ENCODE measurements at regions not wholly inside any gene's neighbourhood (a gene's known extent, or its start where the extent isn't known, plus 50 kb on each side); places are given as distances from the start of the nearest gene placed in this dataset.

DNA sequence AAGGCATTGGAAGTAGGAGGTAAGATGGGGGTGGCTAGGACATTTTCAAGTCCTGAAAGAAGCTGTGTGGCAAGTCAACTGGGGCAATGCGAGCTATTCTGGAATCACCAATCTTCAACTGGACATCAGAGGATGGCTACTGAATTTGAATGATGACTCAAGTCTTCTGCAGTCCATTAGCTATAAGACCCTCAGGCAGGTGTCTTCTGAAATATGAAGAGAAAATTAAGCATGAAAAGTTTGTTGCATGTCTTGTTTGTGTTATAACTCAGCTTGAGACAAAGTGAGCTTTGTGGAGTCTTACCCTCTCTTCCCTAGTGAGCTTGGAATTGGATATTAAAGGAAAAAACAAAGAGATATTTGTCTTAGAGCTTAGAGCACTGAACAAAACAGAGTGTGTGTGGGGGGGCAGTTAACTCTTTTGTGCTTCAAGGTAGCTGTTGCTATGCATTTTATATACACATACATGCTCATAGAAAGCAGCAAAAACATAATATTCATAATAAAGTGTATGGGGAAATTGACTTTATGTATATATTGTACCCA, 979.1 kb downstream of the MCTP2 start:
- DNase-seq (ENCODE audit: extremely low read depth in 1 of 2, low read depth in 1 of 2): no peak

DNA sequence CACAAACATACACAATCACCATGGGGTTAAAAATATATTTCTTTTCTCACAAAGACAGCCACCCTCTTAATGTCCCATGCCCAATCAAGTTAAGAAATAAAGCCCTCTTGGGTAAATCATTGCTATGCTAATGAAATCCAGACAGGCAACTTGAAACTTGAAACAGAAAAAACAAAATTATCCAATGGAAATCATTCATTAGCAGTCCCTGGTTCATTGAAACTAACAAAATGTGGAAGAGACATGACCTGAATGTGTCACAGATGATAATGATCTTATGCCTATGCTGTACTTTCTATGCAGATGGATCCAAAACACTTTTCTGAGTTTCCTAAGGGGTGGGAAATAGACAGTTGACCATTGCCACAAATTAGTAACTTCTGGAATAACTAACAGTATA, 983.7 kb downstream of the MCTP2 start:
- DNase-seq (ENCODE audit: extremely low read depth in 1 of 2, low read depth in 1 of 2): no peak

DNA sequence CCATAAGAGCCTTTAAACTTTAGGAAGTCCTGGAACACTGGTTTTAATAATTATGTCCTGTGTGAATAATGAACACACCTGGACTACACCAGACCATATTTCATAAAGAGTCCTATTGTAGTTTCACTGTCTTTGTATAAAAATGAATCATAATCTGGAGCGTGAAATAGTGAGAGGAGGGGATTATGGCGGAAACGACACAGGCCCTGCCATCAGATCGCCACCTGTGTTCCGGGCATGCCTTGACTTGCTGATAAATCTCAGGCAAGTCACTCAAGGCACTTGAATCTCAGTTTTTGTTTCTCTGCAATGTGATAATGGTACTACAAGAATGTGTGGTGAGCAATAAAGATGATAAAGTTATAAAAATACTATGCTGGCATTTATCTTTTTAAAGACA, 995.5 kb downstream of the MCTP2 start:
- DNase-seq (ENCODE audit: extremely low read depth in 1 of 2, low read depth in 1 of 2): no peak

DNA sequence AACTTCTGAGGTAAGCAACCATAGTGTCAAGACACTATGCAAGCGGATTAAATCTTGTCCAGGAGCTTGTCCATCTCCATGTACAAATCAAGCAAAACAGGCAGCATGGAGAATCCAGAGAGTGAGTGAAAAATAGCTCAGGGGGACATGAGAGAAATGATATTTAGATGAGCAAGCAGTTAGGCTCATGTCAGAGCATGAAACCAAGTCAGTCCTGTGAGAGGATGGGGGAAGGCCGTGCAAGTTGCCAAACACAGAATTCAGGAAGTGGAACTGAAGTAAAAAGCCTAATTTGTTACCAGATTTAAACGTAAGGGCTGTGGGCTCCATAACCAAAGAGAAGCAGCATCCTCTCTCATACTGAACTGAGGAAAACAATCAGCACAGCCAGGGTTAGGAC, 995.9 kb downstream of the MCTP2 start:
- no peak for DNase-seq (ENCODE audit: extremely low read depth in 1 of 2, low read depth in 1 of 2)

DNA sequence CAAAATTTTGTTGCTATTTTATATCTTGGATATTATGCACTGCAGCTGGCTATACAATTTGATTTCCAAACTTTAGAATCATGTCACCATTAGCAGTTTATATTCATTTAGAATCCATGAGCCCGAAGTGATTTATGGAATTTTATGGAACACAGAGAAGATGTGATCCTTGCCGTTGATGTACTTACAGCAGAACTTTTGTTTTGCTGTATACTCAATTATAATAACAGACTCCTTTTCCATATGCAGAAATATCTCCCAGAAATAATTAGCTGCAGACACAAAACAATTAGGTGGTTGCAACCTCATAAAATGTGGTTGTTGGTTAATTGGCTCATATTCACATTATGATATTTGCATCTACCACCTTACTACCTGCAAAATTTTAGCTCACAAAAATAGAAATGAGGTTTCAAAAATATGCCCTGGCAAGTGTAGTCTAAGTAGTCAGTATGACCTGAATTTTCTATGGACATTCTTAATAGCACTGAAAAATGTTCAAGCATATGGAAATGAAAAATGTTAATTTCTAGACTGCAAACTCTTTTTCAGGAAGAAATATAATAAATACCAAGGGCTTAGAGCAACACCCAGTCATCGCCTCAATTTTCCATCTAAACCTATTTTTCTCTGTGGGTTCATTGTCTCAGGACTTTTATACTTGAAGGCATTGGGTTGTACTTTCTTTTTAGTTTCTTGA, 997.6 kb downstream of the MCTP2 start:
- no peak for DNase-seq (ENCODE audit: extremely low read depth in 1 of 2, low read depth in 1 of 2)

DNA sequence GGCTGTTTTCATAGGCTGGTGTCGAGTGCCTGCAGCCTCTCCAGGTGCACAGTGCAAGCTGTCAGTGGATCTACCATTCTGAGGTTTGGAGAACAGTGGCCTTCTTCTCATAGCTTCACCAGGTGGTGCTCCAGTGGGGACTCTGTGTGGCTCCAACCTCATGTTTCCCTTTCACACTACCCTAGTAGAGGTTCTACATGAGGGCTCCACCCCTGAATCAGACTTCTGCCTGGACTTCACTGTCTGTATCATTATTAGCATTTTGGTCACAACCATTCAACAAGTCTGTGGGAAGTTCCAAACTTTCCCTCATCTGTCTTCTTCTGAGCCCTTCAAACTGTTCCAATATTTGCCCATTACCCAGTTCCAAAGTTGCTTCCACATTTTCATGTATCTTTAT, 1003.7 kb downstream of the MCTP2 start:
- no peak for DNase-seq (ENCODE audit: extremely low read depth in 1 of 2, low read depth in 1 of 2)

DNA sequence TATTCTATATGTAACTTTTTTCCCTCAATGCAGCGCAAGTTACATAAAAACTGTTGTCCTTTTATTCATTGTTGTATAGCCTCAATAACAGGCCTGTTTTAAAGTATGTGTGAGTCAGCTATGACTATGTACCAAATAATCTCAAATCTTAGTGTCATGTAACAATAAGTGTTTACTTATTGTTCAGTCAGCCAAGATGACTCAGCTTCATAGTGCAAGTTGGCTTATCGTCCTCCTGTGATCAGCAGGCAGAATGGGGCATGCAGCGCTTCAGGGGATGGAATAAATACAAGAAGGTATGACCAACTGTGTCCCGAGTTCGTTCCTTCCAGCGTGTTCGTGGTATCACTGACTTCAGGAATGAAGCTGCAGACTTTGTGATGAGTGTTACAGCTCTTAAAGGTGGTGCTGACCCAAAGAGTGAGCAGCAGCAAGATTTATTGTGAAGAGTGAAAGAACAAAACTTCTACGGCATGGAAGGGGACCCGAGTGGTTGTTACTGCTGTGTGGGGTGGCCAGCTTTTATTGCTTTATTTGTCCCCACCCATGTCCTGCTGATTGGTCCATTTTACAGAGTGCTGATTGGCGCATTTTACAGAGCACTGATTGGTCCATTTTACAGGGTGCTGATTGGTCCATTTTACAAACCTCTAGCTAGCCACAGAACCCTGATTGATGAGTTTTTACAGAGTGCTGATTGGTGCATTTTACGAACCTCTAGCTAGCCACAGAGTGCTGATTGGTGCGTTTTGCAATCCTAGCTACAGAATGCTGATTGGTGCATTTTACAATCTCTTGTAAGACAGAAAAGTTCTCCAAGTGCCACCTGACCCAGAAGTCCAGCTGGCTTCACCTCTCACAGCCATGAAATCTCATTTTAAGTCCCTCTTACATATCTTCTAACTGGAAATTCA, 1016.0 kb downstream of the MCTP2 start:
- DNase-seq (ENCODE audit: extremely low read depth in 1 of 2, low read depth in 1 of 2): no peak

DNA sequence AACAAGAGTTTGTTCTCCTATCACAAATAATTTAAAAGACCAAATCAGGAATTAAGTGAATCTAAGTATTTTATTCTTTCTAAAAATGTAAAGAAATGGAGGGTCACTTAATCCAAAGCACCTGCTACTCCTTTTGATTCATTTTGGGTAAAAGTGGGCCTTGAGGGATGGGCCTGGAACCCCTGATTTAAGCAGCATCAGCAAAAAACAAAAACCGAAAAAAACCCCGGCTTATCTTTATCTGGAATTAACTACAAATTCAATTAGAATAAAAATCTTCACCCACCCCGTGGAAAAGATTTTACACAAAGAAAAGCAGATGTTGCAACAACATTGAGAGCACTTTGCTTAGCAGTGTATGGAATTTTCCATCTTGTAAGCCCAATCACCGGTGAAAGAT, 1018.2 kb downstream of the MCTP2 start:
- DNase-seq (ENCODE audit: extremely low read depth in 1 of 2, low read depth in 1 of 2): no peak

DNA sequence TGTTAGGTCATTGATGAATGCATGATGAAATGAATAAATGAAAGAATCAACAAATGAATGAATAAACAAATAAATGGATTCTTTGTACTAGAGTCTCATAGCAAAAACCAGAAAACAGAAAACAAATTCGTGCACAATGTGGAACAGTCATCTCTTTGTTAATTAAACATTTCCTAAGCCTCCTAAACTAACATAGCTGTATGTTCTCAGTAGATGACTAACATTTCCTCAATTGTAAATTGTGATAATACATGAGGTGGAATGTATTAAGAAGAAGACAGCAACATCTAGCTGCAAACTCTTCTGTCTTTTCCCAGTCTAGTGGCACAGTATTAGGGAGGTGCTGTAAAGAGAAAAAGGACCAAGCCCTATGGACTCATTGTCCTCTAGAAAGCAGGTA, 1021.0 kb downstream of the MCTP2 start:
- DNase-seq (ENCODE audit: extremely low read depth in 1 of 2, low read depth in 1 of 2): no peak

DNA sequence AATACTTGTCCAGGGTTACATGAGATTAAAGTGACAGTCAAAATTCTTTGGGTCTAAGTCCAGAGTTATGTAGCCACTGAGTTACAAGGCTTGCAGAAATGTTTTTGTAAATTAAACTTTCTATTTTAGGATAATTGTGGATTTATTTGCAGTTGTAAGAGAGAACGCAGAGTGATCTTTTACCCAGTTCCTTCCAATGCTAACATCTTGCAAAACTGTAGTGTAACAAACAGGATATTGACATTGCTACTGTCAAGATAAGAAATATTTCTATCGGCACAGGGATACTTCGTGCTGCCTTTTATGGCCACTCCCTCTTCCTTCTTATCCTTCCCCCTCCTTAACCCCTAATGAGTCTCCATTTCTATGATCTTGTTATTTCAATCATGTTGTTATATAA, 1022.9 kb downstream of the MCTP2 start:
- no peak for DNase-seq (ENCODE audit: extremely low read depth in 1 of 2, low read depth in 1 of 2)

DNA sequence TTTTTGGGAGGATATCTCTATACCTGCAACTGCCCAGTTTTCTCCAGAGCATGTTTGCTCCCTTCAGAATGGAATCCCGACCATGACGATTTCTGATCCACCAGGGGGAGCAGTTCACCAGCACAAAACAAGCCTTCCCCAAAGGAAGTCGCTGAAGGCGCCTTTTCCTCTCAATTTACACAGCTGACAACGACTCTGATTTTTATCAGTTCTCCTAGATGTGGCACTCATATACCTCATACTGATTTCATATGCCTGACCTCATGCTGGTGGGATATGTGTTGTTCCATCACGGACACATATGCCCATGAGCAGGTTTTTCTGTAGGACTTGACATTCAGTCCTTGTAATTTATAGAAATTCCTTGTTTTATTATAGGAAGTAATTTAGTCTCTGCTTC, 1028.2 kb downstream of the MCTP2 start:
- peak; percentile 1 to 19 for DNase-seq (ENCODE audit: extremely low read depth in 1 of 2, low read depth in 1 of 2)

DNA sequence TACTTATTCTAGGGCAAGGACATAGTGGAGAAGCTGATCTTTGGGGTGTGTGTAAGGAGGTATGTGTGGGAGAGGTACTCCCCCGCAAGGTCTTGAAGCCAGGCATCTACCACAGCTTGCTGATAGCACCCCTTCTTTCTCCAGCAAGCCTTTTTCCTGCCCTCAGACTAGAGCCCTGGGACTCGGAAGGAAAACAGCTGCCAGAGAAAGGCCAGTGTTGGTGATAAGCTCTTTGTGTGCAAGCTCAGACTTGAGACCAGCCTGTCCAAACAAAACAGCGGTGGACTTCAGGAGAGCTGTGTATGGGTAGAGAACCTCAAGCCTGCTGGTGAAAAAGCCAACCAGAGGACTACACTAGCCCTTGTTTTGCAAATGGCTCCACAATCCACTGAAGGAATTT, 1028.6 kb downstream of the MCTP2 start:
- DNase-seq (ENCODE audit: extremely low read depth in 1 of 2, low read depth in 1 of 2): no peak

DNA sequence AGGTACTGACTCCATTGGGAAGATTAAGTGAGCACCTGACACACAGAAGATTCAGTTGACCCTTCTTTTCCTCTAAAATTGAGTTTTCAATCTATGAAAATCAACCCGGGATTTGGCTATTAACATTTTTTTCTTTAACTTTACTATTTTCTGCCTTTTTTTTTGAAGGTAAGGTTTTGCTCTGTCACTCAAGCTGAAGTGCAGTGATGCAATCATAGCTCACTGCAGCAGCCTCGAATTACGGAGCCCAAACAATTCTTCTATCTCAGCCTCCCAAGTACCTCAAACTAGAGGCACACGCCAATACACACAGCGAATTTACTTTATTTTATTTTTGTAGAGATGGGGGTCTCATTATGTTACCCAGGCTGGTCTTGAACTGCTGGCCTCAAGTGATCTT, 1029.5 kb downstream of the MCTP2 start:
- DNase-seq (ENCODE audit: extremely low read depth in 1 of 2, low read depth in 1 of 2): no peak

DNA sequence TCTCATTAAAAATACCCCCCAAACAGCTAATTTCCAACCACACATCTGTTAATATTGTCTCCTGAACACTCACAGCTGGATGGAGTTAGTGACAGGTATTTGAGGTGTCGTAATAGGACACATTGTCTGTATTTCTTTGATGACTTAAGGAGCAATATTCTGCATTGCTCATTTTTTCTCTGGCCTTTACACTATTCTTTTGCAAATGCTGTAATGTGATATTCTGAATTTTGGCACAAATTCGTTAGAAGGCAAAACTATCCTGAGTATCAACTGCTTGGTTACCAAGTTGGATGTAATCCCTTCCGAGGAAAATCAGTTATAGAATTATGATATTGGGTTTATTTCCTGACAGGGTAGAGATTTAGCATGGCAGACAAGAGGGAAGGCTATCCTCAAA, 1030.2 kb downstream of the MCTP2 start:
- DNase-seq (ENCODE audit: extremely low read depth in 1 of 2, low read depth in 1 of 2): no peak

DNA sequence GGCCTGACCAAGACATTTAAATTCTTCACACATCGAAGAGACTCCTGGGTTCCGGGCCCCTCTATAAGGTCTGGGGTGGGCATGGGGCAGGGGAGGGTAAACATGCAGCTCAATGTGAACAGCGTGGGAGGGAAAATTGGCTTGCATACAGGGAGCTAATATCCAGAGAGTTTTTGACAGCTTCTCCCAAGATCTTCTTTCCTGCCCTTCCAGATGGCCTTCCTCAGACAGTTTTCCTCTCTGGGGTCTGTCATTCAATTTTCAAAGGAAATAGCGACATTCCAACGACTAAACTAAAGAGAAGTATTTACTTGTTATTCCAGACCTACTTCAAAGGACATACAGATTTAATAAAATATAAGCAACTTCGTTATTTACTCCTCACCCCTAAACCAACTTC, 1030.6 kb downstream of the MCTP2 start:
- no peak for DNase-seq (ENCODE audit: extremely low read depth in 1 of 2, low read depth in 1 of 2)

DNA sequence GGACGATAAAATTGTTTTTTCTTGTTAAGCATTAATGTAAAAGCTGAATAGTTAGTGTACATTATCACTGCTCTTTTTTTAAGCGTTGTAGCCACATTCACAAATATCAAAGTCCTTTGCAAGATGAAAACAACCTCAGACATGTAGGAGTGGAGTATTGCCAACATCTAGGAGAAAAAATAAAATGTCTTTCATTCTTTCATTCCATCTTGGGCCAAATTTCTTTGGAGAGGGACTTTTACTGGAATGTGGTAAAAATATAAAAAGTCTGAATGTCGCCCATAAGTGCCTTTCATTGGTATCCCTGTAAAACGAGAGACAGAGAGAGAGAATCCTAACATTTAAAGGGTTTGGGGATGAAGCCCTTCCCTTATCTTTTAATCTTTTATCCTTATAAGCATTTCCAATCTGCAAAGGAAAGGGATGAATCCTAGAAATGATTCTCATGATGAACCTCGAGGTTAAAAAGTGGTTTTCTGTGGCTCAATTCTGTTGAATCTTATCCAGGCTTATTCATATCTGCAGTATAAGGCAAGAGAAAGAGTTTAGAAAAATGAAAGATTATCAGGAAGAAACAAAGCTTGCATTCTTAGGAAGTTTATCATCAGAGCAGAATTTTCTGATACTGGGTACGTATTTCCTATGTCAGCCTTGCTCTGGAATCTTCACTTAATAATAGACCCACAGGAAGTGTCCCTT, 1031.7 kb downstream of the MCTP2 start:
- DNase-seq (ENCODE audit: extremely low read depth in 1 of 2, low read depth in 1 of 2): no peak

DNA sequence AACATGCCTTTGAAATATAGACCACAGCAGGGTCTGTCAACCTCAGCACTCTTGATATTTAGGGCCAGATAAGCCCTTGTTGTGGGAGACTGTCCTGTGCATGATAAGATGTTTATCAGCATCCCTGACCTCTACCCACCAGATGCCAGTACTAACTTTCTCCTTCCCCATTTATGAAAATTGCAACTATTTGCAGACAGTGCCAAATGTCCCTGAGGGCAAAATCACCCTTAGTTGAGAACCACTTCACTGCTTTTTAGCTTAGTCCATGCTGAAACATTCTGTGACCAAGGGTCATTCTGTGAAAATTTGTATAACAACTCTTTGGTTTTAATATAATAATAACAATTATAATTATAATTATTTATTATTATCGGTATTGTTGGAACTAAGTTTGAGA, 1032.4 kb downstream of the MCTP2 start:
- no peak for DNase-seq (ENCODE audit: extremely low read depth in 1 of 2, low read depth in 1 of 2)

DNA sequence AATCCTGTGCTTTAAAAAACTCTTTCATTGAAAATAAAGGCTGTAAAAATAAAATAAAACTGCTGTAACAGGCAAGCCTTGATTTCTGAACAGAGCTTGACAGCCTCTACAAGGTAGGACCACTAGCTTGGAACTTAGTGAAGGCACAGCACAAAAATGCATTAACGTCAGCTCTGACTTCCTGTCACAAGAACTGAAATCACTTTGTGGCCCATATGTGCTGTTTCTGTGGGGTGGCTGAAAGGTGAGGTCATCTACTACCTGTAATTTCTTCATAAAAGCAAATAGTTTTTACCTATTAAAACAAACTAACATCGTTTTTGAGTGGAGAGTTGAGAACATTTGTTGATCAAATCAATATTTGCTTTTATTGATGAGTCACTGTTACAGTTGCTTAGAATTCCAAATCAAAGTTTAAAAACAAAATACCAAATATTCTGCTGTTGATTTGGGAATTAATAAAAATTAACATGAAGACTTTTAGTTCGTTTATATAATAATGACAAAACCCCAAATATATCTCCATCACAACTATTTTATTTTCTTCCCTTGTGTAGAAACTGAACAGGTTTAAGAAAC, 1034.1 kb downstream of the MCTP2 start:
- no peak for DNase-seq (ENCODE audit: extremely low read depth in 1 of 2, low read depth in 1 of 2)

DNA sequence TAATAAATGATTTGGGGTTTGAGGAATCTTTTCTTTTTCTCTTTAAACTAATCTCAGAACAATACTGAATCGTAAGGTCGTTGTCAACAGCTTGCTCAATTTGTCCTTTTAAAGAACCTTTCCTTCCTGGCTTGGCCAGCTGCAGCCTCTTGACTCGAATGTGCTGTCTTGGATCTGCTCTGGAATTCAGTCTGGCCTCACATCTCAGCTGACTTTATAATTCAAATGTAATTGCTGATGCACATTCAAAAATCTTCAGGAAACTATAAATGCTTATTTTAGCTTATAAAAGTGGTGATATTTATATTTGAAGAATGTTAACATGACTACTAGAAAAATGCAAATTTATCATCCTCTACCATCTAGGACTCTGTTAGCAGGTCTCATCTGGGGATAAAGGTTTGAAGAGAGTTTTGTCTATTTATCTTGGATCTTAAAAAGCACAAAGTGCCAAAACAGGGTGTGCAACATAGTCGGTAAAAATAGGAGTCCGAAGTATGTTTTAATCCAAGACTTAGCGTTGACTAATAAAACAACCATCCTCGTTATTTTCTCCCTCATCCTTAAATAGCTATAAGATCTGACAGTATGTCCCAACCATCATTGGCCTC, 1035.2 kb downstream of the MCTP2 start:
- no peak for DNase-seq (ENCODE audit: extremely low read depth in 1 of 2, low read depth in 1 of 2)

DNA sequence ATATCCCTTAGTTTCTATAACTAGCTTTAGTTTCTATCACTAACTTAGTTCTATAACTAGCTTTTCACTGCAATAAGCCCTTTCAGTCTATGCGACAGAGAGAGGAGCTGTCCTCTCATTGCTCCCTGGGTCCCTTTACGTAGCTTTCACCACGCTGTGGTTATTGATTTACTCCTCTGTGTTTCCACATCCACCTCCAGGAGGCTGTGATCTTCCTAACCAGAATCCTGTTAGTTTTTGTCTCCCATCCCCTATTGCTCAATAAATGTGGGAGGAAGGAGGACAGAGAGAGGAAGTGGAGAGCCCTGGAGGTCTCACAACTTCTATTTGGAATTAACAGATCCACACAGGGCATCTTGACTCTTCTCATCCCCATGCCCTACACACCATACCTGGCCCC, 1036.1 kb downstream of the MCTP2 start:
- no peak for DNase-seq (ENCODE audit: extremely low read depth in 1 of 2, low read depth in 1 of 2)

All from activated CD8-positive, alpha-beta memory T cell treated with anti-CD3 and anti-CD28 coated beads for 1 hour (primary cell).